RWPE1 (cell line): ENCODE measurements at regions not wholly inside any gene's neighbourhood (a gene's known extent, or its start where the extent isn't known, plus 50 kb on each side); places are given as distances from the start of the nearest gene placed in this dataset.
"Not testable (repeated sequence)": the region's sequence is repeated elsewhere in the genome, so short reads cannot be mapped to it uniquely, and the experiment has no call there.

Source experiments
- CTCF ChIA-PET: fragments of 350-600 bp; sonication (Branson Sonifier 250); formaldehyde crosslinking; extraction: SDS; loops from one replicate; lab custom pipeline; 2021; lab: Yijun Ruan, JAX
- POLR2A ChIA-PET: fragments of 400-600 bp; formaldehyde crosslinking; extraction: SDS; loops from one replicate; lab custom pipeline; 2020; ENCODE audit warnings: antibody characterized with exemption; ENCODE audit not compliant: low non-redundant PET; lab: Yijun Ruan, JAX
- DNase-seq: peaks from one replicate; pipeline ENCODE4 v3.0.0; 2012; ENCODE audit warnings: low spot score
- H3K27ac ChIP-seq: fragments of 450-650 bp; 2 replicates; pipeline ENCODE4 v1.5.1; 2017
- TF ChIP-seq, protein P1 (sequence below): fragments of 450-650 bp; conservative IDR thresholded peaks from 2 replicates; pipeline ENCODE4 v1.5.1; 2017; ENCODE audit warnings: low read depth, mild to moderate bottlenecking

- CTCF ChIA-PET, result no interaction called here
- POLR2A ChIA-PET, result no interaction called here
- TF ChIP-seq, protein P1, sequence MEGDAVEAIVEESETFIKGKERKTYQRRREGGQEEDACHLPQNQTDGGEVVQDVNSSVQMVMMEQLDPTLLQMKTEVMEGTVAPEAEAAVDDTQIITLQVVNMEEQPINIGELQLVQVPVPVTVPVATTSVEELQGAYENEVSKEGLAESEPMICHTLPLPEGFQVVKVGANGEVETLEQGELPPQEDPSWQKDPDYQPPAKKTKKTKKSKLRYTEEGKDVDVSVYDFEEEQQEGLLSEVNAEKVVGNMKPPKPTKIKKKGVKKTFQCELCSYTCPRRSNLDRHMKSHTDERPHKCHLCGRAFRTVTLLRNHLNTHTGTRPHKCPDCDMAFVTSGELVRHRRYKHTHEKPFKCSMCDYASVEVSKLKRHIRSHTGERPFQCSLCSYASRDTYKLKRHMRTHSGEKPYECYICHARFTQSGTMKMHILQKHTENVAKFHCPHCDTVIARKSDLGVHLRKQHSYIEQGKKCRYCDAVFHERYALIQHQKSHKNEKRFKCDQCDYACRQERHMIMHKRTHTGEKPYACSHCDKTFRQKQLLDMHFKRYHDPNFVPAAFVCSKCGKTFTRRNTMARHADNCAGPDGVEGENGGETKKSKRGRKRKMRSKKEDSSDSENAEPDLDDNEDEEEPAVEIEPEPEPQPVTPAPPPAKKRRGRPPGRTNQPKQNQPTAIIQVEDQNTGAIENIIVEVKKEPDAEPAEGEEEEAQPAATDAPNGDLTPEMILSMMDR, result no peak
Measured at GRCh38 chr19:30830875-30831274, 458.7 kb downstream of the ZNF536 start.

GRCh38 chr19:30825505-30825904, 453.3 kb downstream of the ZNF536 start:
- CTCF ChIA-PET, H3K27ac ChIP-seq, DNase-seq, POLR2A ChIA-PET: not testable (repeated sequence)

More at GRCh38 chr19:30830875-30831274, 458.7 kb downstream of the ZNF536 start:
- H3K27ac ChIP-seq, result no peak overlapping the region
- DNase-seq, result no peak

DNA sequence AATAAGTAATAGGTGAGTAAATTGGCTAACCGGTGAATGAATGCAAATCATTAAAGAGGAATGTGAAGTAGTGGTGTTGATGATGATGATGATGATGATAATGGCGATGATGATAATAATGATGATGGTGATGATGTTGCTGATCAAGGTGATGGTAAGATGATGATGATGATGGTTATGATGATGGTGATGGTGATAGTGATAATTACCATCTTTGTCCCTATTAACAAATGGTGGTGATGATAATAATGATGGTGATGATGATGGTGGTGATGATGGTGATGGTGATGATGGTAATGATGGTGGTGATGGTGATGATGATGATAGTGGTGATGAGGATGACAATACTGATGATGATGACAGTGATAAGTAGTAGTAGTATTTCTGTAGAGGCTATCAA, 452.6 kb downstream of the ZNF536 start:
- no peak overlapping the region for H3K27ac ChIP-seq
- DNase-seq, result no peak
- ChIA-PET POLR2A (no interaction called here), CTCF (no interaction called here)
- TF ChIP-seq, protein P1, result no peak

- ChIA-PET POLR2A (no interaction called here), CTCF (no interaction called here)
- no peak for DNase-seq
- H3K27ac ChIP-seq, result no peak overlapping the region
- TF ChIP-seq, protein P1, result no peak
Measured at GRCh38 chr19:30817965-30818567, 445.9 kb downstream of the ZNF536 start.

DNA sequence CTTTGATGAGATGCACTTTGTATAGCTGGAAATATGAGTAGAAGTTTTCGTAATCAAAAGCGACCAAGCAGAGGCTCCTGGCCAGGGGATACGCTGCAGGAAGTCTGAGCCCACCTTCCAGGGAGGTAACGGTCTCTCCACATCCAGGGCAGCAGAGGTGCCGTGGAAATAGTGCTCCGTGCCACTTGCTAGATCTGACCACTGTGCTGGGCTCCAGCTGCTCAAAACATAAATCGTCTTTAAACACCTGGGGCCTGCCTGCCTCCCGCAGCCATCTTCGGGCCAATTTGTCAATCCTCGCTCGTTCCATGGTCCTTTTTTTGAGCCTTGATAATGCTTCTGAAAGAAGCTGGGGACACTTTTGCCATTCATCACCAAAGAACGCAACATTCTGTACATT, 445.0 kb downstream of the ZNF536 start:
- DNase-seq, result no peak
- ChIA-PET POLR2A (no interaction called here), CTCF (no interaction called here)
- TF ChIP-seq, protein P1, result no peak
- H3K27ac ChIP-seq, result no peak overlapping the region

- H3K27ac ChIP-seq, result no peak overlapping the region
- no peak for DNase-seq
- CTCF ChIA-PET, result no interaction called here
- TF ChIP-seq, protein P1, result no peak
- POLR2A ChIA-PET, result no interaction called here
Measured at GRCh38 chr19:30815889-30816580, 443.9 kb downstream of the ZNF536 start.
